GM12878 (cell line): ENCODE measurements at regions not wholly inside any gene's neighbourhood (a gene's known extent, or its start where the extent isn't known, plus 50 kb on each side); places are given as distances from the start of the nearest gene placed in this dataset.

Experiments used
- ATAC-seq: fragments of 200-7000 bp; cut with Tn5 transposase; 3 replicates; pipeline ENCODE4 v1.9.1; 2020; ENCODE audit warnings: mild to moderate bottlenecking, moderate library complexity
- BruUV-seq: library from RNA; stranded (reverse); fragments of 400-500 nt; replicated peaks from 2 replicates; lab custom pipeline; 2021; lab: Mats Ljungman, UMichigan
- CTCF ChIA-PET: fragments of 300-600 bp; sonication (Branson Sonifier 250); formaldehyde crosslinking; extraction: SDS; loops from one replicate; lab custom pipeline; 2021; ENCODE audit warnings: inconsistent platforms; lab: Yijun Ruan, JAX
- POLR2A ChIA-PET: fragments of 350-600 bp; formaldehyde crosslinking; extraction: SDS; loops from one replicate; lab custom pipeline; 2021; ENCODE audit warnings: inconsistent platforms; lab: Charles Lee
- RAD21 ChIA-PET: fragments of 300-600 bp; sonication (Branson Sonifier 250); formaldehyde crosslinking; loops from one replicate; lab custom pipeline; 2023; ENCODE audit warnings: antibody characterized with exemption; ENCODE audit not compliant: unreplicated experiment; lab: Charles Lee
- SMC1A ChIA-PET: fragments of 300-600 bp; sonication (Branson Sonifier 250); formaldehyde crosslinking; loops from one replicate; lab custom pipeline; 2023; ENCODE audit not compliant: unreplicated experiment, uncharacterized antibody; lab: Charles Lee
- DNase-seq: peaks from one replicate; pipeline ENCODE4 v3.0.0-alpha.2; 2011; ENCODE audit warnings: low read depth, low spot score
- FAIRE-seq: peaks from 3 replicates; lab custom pipeline; 2011; peaks lifted over from hg19 to GRCh38; lab: Jason Lieb, UNC
- H2AFZ ChIP-seq: 2 replicates; pipeline ENCODE4 v1.6.0; 2011; ENCODE audit warnings: low read depth, low read length, control low read depth; ENCODE audit not compliant: control insufficient read depth
- H3K27ac ChIP-seq: 2 replicates; pipeline ENCODE4 v1.5.1; 2011; ENCODE audit warnings: control low read depth; ENCODE audit not compliant: control insufficient read depth, insufficient read depth
- H3K27me3 ChIP-seq, 2 experiments: replicated peaks in 1 of 2; 2 replicates each; pipeline versions ENCODE4 v1.6.0 to v1.6.1; 2011; ENCODE audit warnings: low read length in 1 of 2; ENCODE audit not compliant: control insufficient read depth in 2 of 2, insufficient read depth in 2 of 2
- H3K36me3 ChIP-seq, 2 experiments: 2 replicates each; pipeline ENCODE4 v1.5.1; 2011; ENCODE audit warnings: low read length in 1 of 2; ENCODE audit not compliant: control insufficient read depth in 2 of 2, insufficient read depth in 2 of 2
- H3K4me1 ChIP-seq: 2 replicates; pipeline ENCODE4 v1.6.1; 2011; ENCODE audit warnings: mild to moderate bottlenecking, low read length, moderate library complexity, mixed read lengths; ENCODE audit not compliant: control insufficient read depth, insufficient read depth
- H3K4me2 ChIP-seq: 2 replicates; pipeline ENCODE4 v1.6.0; 2011; ENCODE audit warnings: control low read depth; ENCODE audit not compliant: control insufficient read depth, insufficient read depth
- H3K4me3 ChIP-seq: fragments of 200-600 bp; sonication (generic); 2 replicates; pipeline ENCODE4 v1.5.1; 2016
- H3K79me2 ChIP-seq: 2 replicates; pipeline ENCODE4 v1.6.0; 2011; ENCODE audit warnings: low read length; ENCODE audit not compliant: control insufficient read depth, insufficient read depth
- H3K9ac ChIP-seq: 2 replicates; pipeline ENCODE4 v1.8.0; 2011; ENCODE audit warnings: low read length, control low read depth, mixed read lengths; ENCODE audit not compliant: control insufficient read depth, insufficient read depth
- H3K9me3 ChIP-seq: replicated peaks from 3 replicates; pipeline ENCODE4 v1.5.1; 2011; ENCODE audit warnings: mild to moderate bottlenecking, low read length; ENCODE audit not compliant: control insufficient read depth, insufficient read depth
- H4K20me1 ChIP-seq: 2 replicates; pipeline ENCODE4 v1.6.0; 2011; ENCODE audit not compliant: control insufficient read depth, insufficient read depth
- CEBPB ChIP-seq, 2 experiments: fragments of 150-350 bp in 1 of 2; IDR thresholded peaks; 2 replicates each; pipeline ENCODE4 v1.6.1; 2012 to 2014; ENCODE audit warnings: low read depth in 2 of 2, low read length in 2 of 2, borderline replicate concordance in 1 of 2, inconsistent platforms in 1 of 2
- KAT2A ChIP-seq: conservative IDR thresholded peaks from 2 replicates; pipeline ENCODE4 v1.6.1; 2011; ENCODE audit warnings: low read depth, low read length; ENCODE audit not compliant: control insufficient read depth
- NBN ChIP-seq: fragments of 450-650 bp; IDR thresholded peaks from 2 replicates; pipeline ENCODE4 v1.6.1; 2016
- POLR2A ChIP-seq: IDR thresholded peaks from 2 replicates; pipeline ENCODE4 v1.6.1; 2011; ENCODE audit warnings: low read depth, mild to moderate bottlenecking, low read length
- POLR2AphosphoS5 ChIP-seq: IDR thresholded peaks from 2 replicates; pipeline ENCODE4 v1.6.1; 2011; ENCODE audit warnings: mild to moderate bottlenecking, low read length, inconsistent platforms
- STAT1 ChIP-seq: fragments of 450-650 bp; conservative IDR thresholded peaks from 2 replicates; pipeline ENCODE4 v1.6.1; 2014; ENCODE audit warnings: antibody characterized with exemption, mild to moderate bottlenecking
- TAF1 ChIP-seq: IDR thresholded peaks from 2 replicates; pipeline ENCODE4 v1.6.1; 2011; ENCODE audit warnings: mild to moderate bottlenecking, low read depth, low read length, borderline replicate concordance
- WGBS: methylation state at CpG from one replicate; pipeline ENCODE4 v1.1.6; 2016; ENCODE audit warnings: low lambda C conversion rate; ENCODE audit not compliant: insufficient replicate concordance, insufficient coverage; ENCODE audit errors: missing lambda C conversion rate; 5-methylcytosine and 5-hydroxymethylcytosine counted together
- in situ Hi-C: fragments of 300-500 bp; cut with MboI; formaldehyde crosslinking; loops from 9 replicates; pipeline ENCODE4 v1.14.3; 2018; ENCODE audit warnings: mixed read lengths
- intact Hi-C: fragments of 100-400 bp; cut with micrococcal nuclease; formaldehyde crosslinking; loops from one replicate; pipeline ENCODE4 v1.14.2; 2022; ENCODE audit not compliant: unreplicated experiment
- TF ChIP-seq, protein P1 (sequence below): fragments of 450-650 bp; IDR thresholded peaks from 2 replicates; pipeline ENCODE4 v1.6.1; 2018; ENCODE audit warnings: borderline replicate concordance, mild to moderate bottlenecking; ENCODE audit not compliant: partially characterized antibody
- TF ChIP-seq, protein P2 (sequence below): fragments of 450-650 bp; IDR thresholded peaks from 2 replicates; pipeline ENCODE4 v1.6.1; 2017; ENCODE audit warnings: low read depth, mild to moderate bottlenecking, moderate library complexity

- ChIA-PET CTCF (interaction anchor here (1.0 kb wide), 1 partner anchor 50 kb away, joined by 3 read pairs; no protein-coding TSS in a partner anchor), POLR2A (no interaction called here), RAD21 (no interaction called here), SMC1A (interaction anchor here (0.8 to 3.2 kb wide), 2 partner anchors 39 to 40 kb away, joined by 3 to 10 read pairs; no protein-coding TSS in a partner anchor)
- H3K9ac ChIP-seq, result no peak overlapping the region
- BruUV-seq, result no TSS peak
- no peak overlapping the region for H3K4me2 ChIP-seq
- no peaks in the 10 kb centered on the region for H3K79me2 ChIP-seq
- DNase-seq (no peak), FAIRE-seq (no peak), ATAC-seq (no peak)
- no peaks in the 10 kb centered on the region for H3K9me3 ChIP-seq
- H3K4me1 ChIP-seq, result no peaks in the 10 kb centered on the region
- in situ Hi-C loops (no loop called here), intact Hi-C loops (no loop called here)
- TF ChIP-seq POLR2A (no peak), NBN (no peak), CEBPB (IDR thresholded peaks at IDR 0.05; ENCODE audit: borderline replicate concordance in 1 of 2, low read depth in 2 of 2, low read length in 2 of 2) (no peak), TAF1 (no peak), KAT2A (no peak), STAT1 (no peak), POLR2AphosphoS5 (no peak)
- TF ChIP-seq, protein P1, sequence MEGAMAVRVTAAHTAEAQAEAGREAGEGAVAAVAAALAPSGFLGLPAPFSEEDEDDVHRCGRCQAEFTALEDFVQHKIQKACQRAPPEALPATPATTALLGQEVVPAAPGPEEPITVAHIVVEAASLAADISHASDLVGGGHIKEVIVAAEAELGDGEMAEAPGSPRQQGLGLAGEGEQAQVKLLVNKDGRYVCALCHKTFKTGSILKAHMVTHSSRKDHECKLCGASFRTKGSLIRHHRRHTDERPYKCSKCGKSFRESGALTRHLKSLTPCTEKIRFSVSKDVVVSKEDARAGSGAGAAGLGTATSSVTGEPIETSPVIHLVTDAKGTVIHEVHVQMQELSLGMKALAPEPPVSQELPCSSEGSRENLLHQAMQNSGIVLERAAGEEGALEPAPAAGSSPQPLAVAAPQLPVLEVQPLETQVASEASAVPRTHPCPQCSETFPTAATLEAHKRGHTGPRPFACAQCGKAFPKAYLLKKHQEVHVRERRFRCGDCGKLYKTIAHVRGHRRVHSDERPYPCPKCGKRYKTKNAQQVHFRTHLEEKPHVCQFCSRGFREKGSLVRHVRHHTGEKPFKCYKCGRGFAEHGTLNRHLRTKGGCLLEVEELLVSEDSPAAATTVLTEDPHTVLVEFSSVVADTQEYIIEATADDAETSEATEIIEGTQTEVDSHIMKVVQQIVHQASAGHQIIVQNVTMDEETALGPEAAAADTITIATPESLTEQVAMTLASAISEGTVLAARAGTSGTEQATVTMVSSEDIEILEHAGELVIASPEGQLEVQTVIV, result no peak
- TF ChIP-seq, protein P2, sequence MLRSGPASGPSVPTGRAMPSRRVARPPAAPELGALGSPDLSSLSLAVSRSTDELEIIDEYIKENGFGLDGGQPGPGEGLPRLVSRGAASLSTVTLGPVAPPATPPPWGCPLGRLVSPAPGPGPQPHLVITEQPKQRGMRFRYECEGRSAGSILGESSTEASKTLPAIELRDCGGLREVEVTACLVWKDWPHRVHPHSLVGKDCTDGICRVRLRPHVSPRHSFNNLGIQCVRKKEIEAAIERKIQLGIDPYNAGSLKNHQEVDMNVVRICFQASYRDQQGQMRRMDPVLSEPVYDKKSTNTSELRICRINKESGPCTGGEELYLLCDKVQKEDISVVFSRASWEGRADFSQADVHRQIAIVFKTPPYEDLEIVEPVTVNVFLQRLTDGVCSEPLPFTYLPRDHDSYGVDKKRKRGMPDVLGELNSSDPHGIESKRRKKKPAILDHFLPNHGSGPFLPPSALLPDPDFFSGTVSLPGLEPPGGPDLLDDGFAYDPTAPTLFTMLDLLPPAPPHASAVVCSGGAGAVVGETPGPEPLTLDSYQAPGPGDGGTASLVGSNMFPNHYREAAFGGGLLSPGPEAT, result no peak
- H4K20me1 ChIP-seq, result 0 out of 2 replicates have a peak, but pooled peaks cover 2% of the 10 kb centered on the region
- H3K27ac ChIP-seq, result no peak overlapping the region
- no peak overlapping the region for H2AFZ ChIP-seq
- 80% methylated on average over 6 of the region's 6 CpGs for WGBS
- no peak overlapping the region for H3K4me3 ChIP-seq
- no peaks in the 10 kb centered on the region for H3K27me3 ChIP-seq
- H3K36me3 ChIP-seq, result no peaks in the 10 kb centered on the region
Observed at GRCh38 chr4:153122855-153123254, 81.4 kb upstream of the TRIM2 start.
